Right lobe of liver (tissue), 4 donors: ENCODE measurements at regions not wholly inside any gene's neighbourhood (a gene's known extent, or its start where the extent isn't known, plus 50 kb on each side); places are given as distances from the start of the nearest gene placed in this dataset.

Experiments
- POLR2A ChIP-seq: fragments of 450-650 bp; IDR thresholded peaks from one replicate; pipeline ENCODE4 v1.6.1; 2017; ENCODE audit warnings: antibody characterized with exemption, mild to moderate bottlenecking
- TF ChIP-seq, protein P1 (sequence below), 4 donors: fragments of 200-600 bp in 3 of 4; fragments of 450-650 bp in 1 of 4; IDR thresholded peaks; one replicate each; pipeline versions ENCODE4 v1.5.1 to v1.8.0; 2016 to 2022; ENCODE audit warnings: antibody characterized with exemption in 4 of 4, mild to moderate bottlenecking in 2 of 4
- donor health status: DM: no; HTN: no; CAD: no.
- donor health status: DM: no; HTN: no; CAD: no.
- donor health status: DM: no; HTN: yes; CAD: no.

DNA sequence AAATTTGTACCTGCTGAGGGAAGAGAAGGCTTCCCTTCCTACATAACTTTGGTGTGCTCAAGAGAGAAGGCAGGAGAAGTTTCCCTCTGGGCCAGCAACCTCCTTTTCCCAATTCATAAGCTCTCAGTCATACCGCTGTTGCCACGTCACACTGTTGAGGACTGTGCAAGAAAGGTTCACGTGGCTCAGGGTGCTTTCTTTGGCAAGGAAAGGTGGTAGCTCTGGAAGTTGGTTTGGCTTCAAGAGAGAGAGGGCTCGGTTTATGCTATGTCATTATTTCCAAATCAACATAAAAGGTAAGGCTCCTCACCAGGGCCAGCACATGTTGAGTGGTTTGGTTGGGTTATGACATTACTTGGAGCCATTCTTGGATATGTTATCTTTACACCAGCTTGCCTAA lies 77.3 kb downstream of the TNFSF18 start:
- TF ChIP-seq, protein P1, sequence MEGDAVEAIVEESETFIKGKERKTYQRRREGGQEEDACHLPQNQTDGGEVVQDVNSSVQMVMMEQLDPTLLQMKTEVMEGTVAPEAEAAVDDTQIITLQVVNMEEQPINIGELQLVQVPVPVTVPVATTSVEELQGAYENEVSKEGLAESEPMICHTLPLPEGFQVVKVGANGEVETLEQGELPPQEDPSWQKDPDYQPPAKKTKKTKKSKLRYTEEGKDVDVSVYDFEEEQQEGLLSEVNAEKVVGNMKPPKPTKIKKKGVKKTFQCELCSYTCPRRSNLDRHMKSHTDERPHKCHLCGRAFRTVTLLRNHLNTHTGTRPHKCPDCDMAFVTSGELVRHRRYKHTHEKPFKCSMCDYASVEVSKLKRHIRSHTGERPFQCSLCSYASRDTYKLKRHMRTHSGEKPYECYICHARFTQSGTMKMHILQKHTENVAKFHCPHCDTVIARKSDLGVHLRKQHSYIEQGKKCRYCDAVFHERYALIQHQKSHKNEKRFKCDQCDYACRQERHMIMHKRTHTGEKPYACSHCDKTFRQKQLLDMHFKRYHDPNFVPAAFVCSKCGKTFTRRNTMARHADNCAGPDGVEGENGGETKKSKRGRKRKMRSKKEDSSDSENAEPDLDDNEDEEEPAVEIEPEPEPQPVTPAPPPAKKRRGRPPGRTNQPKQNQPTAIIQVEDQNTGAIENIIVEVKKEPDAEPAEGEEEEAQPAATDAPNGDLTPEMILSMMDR (IDR thresholded peaks at IDR 0.05), result no peak
- no peak for TF ChIP-seq POLR2A
